GM13977 (cell line): ENCODE measurements at regions not wholly inside any gene's neighbourhood (a gene's known extent, or its start where the extent isn't known, plus 50 kb on each side); places are given as distances from the start of the nearest gene placed in this dataset.

Experiments used
- DNase-seq: peaks from one replicate; pipeline ENCODE4 v3.0.0; 2012; ENCODE audit warnings: low spot score
- CTCF ChIP-seq: IDR thresholded peaks from 2 replicates; pipeline ENCODE4 v1.5.1; 2012; ENCODE audit warnings: mild to moderate bottlenecking, control low read depth; ENCODE audit not compliant: insufficient read depth; ENCODE audit errors: extremely low read depth, missing control alignments
- in situ Hi-C: fragments of 300-500 bp; cut with MboI; formaldehyde crosslinking; loops from one replicate; pipeline ENCODE4 v1.12.0; 2022; ENCODE audit warnings: low sequenced_read_pairs, low pct_unique_long_range_greater_than_20kb, mixed read lengths, inconsistent platforms; ENCODE audit not compliant: unreplicated experiment

DNA sequence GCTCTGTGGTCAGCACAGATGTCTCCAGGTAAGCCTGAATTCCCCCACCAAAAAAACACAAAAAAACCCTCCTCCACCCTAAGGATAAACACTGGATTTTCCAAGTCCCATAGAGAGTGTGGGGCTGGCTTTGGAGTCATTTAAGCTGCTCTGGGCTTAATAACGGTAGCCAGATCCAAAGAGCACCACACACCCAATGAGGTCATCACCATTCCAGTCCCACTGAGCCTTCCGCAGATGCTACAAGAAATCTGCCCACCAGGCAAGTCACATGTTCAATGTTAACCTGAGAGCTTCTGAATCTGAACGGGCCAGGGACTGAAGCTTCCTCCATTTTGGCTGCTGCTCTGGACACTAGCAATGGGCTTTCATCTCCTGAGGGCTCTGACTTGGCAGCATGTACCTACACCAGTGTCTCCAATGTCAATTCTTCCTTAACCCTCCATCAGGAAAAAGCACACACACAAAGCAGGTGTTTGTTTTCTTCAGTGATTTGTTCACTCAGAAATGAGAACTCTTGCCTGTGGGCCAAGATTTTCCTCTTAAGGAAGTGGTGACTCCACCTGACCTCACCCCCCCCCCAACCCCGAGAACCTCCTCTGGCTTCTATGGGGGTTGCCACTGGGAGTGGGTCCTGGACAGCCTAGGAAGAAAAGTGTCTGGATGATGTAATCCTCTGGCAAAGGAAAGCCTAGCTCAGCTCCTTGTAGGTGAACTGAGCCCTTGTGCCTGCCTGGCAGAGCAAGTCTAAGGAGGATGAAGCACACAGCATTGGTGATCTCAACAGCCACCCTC, 220.1 kb downstream of the FOXL1 start:
- no peak for TF ChIP-seq CTCF
- in situ Hi-C loops = no loop called here
- no peak for DNase-seq

DNA sequence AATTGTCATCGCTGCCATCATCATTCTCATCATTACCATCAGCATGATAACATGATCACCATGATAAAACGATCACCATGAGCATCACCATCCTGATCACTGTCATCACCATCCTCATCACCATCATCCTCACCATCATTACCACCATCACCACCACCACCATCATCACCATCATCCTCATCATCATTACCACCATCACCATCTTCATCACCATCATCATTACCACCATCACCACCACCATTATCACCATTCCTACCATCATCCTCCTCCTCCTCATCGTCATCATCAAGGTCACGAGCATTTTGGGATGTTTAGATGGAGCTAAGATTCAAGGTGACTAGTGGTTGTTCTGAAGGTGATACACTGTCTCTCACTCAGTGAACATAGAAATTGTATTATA, 221.0 kb downstream of the FOXL1 start:
- in situ Hi-C loops = no loop called here
- TF ChIP-seq CTCF = no peak
- DNase-seq = no peak

DNA sequence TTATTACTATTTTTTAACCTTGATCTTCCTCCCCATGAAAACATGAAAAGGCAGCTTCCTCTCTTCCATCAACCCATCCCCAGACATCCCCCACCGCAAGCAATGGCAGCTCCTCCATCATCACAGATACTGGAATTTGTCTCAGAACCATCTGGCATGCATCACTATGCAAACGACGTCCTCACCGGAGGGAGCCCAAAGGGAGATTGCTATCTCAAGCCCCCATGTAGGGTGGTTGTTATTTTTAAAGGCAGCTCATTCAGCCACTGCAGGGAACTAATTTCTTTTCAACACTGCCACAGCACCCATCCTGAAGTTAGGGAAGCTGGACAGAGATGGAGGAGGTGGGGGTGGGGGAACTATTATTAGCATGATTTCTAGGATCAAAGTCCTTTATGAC, 222.5 kb downstream of the FOXL1 start:
- TF ChIP-seq CTCF = no peak
- no peak for DNase-seq
- in situ Hi-C loops = no loop called here

DNA sequence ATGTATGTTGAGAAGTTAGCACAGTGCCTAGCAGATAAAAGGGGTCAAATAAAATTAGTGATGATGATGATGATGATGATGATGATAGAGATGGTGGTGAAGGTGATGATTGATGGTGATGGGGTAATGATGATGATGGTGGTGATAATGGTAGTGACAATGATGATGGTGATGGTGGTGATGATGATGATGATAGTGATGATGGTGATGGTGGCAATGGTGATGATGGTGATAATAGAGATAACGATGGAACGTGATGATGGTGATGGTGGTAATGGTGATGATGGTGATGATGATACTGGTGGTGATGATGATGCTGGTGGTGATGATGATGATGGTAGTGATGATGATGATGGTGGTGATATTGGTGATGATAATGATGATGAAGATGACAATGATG, 223.7 kb downstream of the FOXL1 start:
- in situ Hi-C loops = no loop called here
- no peak for DNase-seq
- TF ChIP-seq CTCF = no peak

GRCh38 chr16:86805188-86805587, 226.8 kb downstream of the FOXL1 start:
- no peak for TF ChIP-seq CTCF
- no peak for DNase-seq
- in situ Hi-C loops = no loop called here

DNA sequence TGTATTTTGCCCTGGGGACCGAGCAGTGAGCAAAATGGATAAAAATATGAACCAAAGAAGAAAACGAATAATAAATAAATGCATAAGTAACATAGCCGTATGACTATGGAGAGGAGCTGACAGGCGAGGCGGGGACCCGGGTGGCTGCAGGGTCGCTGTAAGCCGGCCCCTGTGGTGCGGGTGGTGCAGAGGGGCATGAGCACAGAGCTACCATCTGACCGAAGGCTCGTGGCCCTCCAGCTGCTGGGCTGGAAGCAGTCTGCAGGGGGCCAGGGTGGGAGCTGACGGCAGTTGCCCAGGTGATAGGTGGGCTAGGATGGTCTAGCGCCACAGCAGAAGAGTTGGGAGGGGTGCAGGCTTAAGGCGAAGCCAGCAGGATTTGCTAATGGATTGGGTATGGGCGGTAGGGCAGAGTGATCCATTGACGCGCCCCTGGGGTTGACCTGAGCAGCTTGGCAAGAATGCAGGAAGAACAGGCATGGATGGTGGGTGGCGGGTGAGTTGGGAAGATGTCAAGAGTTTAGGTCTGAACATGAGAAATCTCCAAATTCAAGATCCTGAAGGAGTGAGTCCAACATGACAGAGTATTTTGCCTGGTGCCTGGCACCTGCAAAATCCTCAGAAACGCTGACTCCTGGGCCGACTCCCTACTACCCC, 228.0 kb downstream of the FOXL1 start:
- no peak for TF ChIP-seq CTCF
- in situ Hi-C loops = no loop called here
- DNase-seq = no peak
